ENCODE measurements at regions not wholly inside any gene's neighbourhood (a gene's known extent, or its start where the extent isn't known, plus 50 kb on each side); places are given as distances from the start of the nearest gene placed in this dataset.

- peaks cover 4% of the 10 kb centered on the region; the same call in 1 of the 2 replicates for H3K36me3 Mint-ChIP-seq (ENCODE audit: low read depth)
- H3K27me3 Mint-ChIP-seq (ENCODE audit: insufficient read depth): no peaks in the 10 kb centered on the region
Measured at GRCh38 chr2:167380094-167380493, 491.8 kb downstream of the XIRP2 start.

GRCh38 chr2:167369083-167369482 is 480.8 kb downstream of the XIRP2 start:
- Mint-ChIP-seq H3K4me1 (ENCODE audit: low read depth) (no peaks in the 10 kb centered on the region), H3K27me3 (ENCODE audit: insufficient read depth) (no peaks in the 10 kb centered on the region), H3K9me3 (peaks cover 20% of the 10 kb centered on the region), H3K4me3 (no peak overlapping the region), H3K36me3 (ENCODE audit: low read depth) (peaks cover 5% of the 10 kb centered on the region; the same call in 1 of the 2 replicates), H3K27ac (no peak overlapping the region)
- TF ChIP-seq CTCF (IDR thresholded peaks at IDR 0.05): no peak
- DNase-seq: no peak

More at GRCh38 chr2:167380094-167380493, 491.8 kb downstream of the XIRP2 start:
- DNase-seq: no peak
- Mint-ChIP-seq H3K9me3 (peaks cover 61% of the 10 kb centered on the region), H3K4me3 (no peak overlapping the region), H3K4me1 (ENCODE audit: low read depth) (no peaks in the 10 kb centered on the region), H3K27ac (no peak overlapping the region)
- TF ChIP-seq CTCF (IDR thresholded peaks at IDR 0.05): no peak

- TF ChIP-seq CTCF (IDR thresholded peaks at IDR 0.05): no peak
- Mint-ChIP-seq H3K4me3 (no peak overlapping the region), H3K36me3 (ENCODE audit: low read depth) (peaks cover 5% of the 10 kb centered on the region; the same call in 1 of the 2 replicates)
Measured at GRCh38 chr2:167368371-167368770, 480.1 kb downstream of the XIRP2 start.

GRCh38 chr2:167365216-167365615 is 476.9 kb downstream of the XIRP2 start:
- H3K9me3 Mint-ChIP-seq: peaks cover 27% of the 10 kb centered on the region
- H3K27me3 Mint-ChIP-seq (ENCODE audit: insufficient read depth): no peaks in the 10 kb centered on the region
- TF ChIP-seq CTCF (IDR thresholded peaks at IDR 0.05): no peak
- no peak overlapping the region for H3K27ac Mint-ChIP-seq
- no peak overlapping the region for H3K4me3 Mint-ChIP-seq
- H3K36me3 Mint-ChIP-seq (ENCODE audit: low read depth): peaks cover 5% of the 10 kb centered on the region; the same call in 1 of the 2 replicates
- no peak for DNase-seq
- no peaks in the 10 kb centered on the region for H3K4me1 Mint-ChIP-seq (ENCODE audit: low read depth)

More at GRCh38 chr2:167368371-167368770, 480.1 kb downstream of the XIRP2 start:
- H3K27ac Mint-ChIP-seq: no peak overlapping the region
- peaks cover 24% of the 10 kb centered on the region for H3K9me3 Mint-ChIP-seq
- no peak for DNase-seq
- H3K27me3 Mint-ChIP-seq (ENCODE audit: insufficient read depth): no peaks in the 10 kb centered on the region
- no peaks in the 10 kb centered on the region for H3K4me1 Mint-ChIP-seq (ENCODE audit: low read depth)

- Mint-ChIP-seq H3K27ac (no peak overlapping the region), H3K27me3 (ENCODE audit: insufficient read depth) (no peaks in the 10 kb centered on the region), H3K9me3 (peaks cover 31% of the 10 kb centered on the region), H3K36me3 (ENCODE audit: low read depth) (peaks cover 5% of the 10 kb centered on the region; the same call in 1 of the 2 replicates), H3K4me1 (ENCODE audit: low read depth) (no peaks in the 10 kb centered on the region), H3K4me3 (no peak overlapping the region)
- no peak for TF ChIP-seq CTCF (IDR thresholded peaks at IDR 0.05)
- DNase-seq: no peak
Measured at GRCh38 chr2:167361426-167361825, 473.1 kb downstream of the XIRP2 start.

GRCh38 chr2:167355821-167356220 is 467.5 kb downstream of the XIRP2 start:
- Mint-ChIP-seq H3K9me3 (peaks cover 26% of the 10 kb centered on the region), H3K27ac (no peak overlapping the region), H3K36me3 (ENCODE audit: low read depth) (no peaks in the 10 kb centered on the region), H3K27me3 (ENCODE audit: insufficient read depth) (no peaks in the 10 kb centered on the region), H3K4me3 (no peak overlapping the region), H3K4me1 (ENCODE audit: low read depth) (no peaks in the 10 kb centered on the region)
- no peak for DNase-seq
- no peak for TF ChIP-seq CTCF (IDR thresholded peaks at IDR 0.05)

Measured in HFFc6 (cell line).